Bronchial epithelial cell (primary cell): ENCODE measurements at regions not wholly inside any gene's neighbourhood (a gene's known extent, or its start where the extent isn't known, plus 50 kb on each side); places are given as distances from the start of the nearest gene placed in this dataset.

ENCODE experiments used
- DNase-seq: peaks from one replicate; pipeline ENCODE4 v3.0.0-alpha.2; 2010; ENCODE audit warnings: low read depth
- FAIRE-seq: peaks from 2 replicates; lab custom pipeline; 2011; peaks lifted over from hg19 to GRCh38; lab: Jason Lieb, UNC
- H3K27me3 ChIP-seq: 2 replicates; pipeline ENCODE4 v1.5.1; 2011; ENCODE audit warnings: low read length; ENCODE audit not compliant: control insufficient read depth, insufficient read depth
- H3K36me3 ChIP-seq: 2 replicates; pipeline ENCODE4 v1.5.1; 2011; ENCODE audit warnings: low read length; ENCODE audit not compliant: control insufficient read depth, insufficient read depth
- H3K4me3 ChIP-seq: 2 replicates; pipeline ENCODE4 v1.5.1; 2011; ENCODE audit warnings: mild to moderate bottlenecking, low read depth, low read length, control low read depth
- TF ChIP-seq, protein P1 (sequence below): IDR thresholded peaks from 2 replicates; pipeline ENCODE4 v1.5.1; 2011; ENCODE audit warnings: mild to moderate bottlenecking, moderate library complexity, low read length, control low read depth, inconsistent platforms; ENCODE audit not compliant: insufficient read depth, severe bottlenecking

- DNase-seq (no peak), FAIRE-seq (no peak)
- TF ChIP-seq, protein P1, sequence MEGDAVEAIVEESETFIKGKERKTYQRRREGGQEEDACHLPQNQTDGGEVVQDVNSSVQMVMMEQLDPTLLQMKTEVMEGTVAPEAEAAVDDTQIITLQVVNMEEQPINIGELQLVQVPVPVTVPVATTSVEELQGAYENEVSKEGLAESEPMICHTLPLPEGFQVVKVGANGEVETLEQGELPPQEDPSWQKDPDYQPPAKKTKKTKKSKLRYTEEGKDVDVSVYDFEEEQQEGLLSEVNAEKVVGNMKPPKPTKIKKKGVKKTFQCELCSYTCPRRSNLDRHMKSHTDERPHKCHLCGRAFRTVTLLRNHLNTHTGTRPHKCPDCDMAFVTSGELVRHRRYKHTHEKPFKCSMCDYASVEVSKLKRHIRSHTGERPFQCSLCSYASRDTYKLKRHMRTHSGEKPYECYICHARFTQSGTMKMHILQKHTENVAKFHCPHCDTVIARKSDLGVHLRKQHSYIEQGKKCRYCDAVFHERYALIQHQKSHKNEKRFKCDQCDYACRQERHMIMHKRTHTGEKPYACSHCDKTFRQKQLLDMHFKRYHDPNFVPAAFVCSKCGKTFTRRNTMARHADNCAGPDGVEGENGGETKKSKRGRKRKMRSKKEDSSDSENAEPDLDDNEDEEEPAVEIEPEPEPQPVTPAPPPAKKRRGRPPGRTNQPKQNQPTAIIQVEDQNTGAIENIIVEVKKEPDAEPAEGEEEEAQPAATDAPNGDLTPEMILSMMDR = no peak
- H3K36me3 ChIP-seq = no peaks in the 10 kb centered on the region
- H3K4me3 ChIP-seq = no peak overlapping the region
- no peaks in the 10 kb centered on the region for H3K27me3 ChIP-seq
Observed at GRCh38 chr13:97124206-97124605, 97.9 kb upstream of the MBNL2 start.

GRCh38 chr13:97124915-97125809 is 97.0 kb upstream of the MBNL2 start:
- H3K4me3 ChIP-seq = no peak overlapping the region

DNA sequence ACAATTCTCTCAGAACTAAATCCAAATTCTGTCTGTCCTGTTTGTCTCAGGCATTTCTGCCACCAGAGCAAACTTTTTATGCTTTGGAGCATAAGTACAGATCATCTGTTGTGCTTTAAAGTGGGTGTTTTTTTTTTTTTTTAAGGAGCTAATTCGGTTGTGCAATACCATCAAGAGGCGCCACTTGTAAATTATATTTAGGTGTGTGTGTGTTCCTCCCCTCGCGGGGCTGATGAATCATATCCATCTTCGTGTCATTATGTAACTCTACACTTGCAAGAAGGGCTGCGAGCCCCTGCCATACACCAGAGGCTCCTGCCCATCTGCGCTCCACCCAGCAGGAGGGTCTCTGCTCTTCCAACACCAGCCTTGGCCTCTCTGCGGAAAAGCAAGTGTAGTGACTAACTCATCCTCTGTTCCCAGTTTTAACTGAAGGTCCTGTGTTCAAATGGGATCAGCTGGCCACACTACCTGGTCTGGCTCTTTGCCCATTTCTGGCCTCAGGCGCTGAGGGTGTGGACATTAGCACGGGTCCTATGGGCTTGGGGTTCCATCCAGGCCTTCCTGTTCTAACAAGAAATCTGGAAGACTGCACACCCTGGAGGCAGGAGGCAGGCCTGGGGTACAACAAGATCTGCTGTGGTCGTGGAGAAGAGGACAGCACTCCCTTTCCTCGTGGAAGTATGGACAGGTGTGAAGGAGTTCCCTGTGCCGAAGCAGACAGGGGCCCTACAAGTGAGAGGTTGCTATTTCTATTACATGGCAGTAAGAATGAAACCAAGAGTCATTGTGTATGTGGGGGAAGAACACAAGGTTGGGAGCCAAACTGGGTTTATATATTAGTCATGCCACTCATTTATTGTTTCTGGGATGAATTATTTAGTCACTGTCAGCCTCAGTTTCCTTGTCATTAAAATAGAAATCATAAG is 96.1 kb upstream of the MBNL2 start:
- H3K36me3 ChIP-seq = no peaks in the 10 kb centered on the region
- no peaks in the 10 kb centered on the region for H3K27me3 ChIP-seq
- DNase-seq (peak; percentile 91), FAIRE-seq (no peak)
- H3K4me3 ChIP-seq = no peak overlapping the region
- TF ChIP-seq, protein P1 = no peak

More at GRCh38 chr13:97124915-97125809, 97.0 kb upstream of the MBNL2 start:
- no peaks in the 10 kb centered on the region for H3K36me3 ChIP-seq
- TF ChIP-seq, protein P1 = no peak
- no peaks in the 10 kb centered on the region for H3K27me3 ChIP-seq
- no peak for FAIRE-seq
- DNase-seq = peak; percentile 85

DNA sequence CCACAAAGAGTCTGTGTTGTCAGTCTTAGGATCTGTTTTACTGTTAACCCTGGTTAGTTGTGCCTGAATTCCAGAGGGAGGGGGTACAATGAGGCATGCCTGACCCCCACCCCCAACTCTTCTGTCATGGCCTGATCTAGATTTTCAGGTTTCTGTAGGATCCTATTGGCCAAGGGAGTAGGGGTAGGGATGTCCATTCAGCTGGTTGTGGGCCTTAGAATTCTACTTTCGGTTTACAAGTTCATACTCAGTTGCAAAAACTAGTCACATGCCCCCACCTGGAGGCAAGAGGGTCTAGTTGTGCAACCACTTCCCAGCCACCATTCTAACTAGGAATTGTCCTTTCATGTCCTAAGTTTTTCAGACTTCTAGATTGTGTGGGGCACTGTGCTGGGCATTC is 94.3 kb upstream of the MBNL2 start:
- H3K27me3 ChIP-seq = no peaks in the 10 kb centered on the region
- no peaks in the 10 kb centered on the region for H3K36me3 ChIP-seq
- DNase-seq (no peak), FAIRE-seq (no peak)
- TF ChIP-seq, protein P1 = no peak
- no peak overlapping the region for H3K4me3 ChIP-seq

DNA sequence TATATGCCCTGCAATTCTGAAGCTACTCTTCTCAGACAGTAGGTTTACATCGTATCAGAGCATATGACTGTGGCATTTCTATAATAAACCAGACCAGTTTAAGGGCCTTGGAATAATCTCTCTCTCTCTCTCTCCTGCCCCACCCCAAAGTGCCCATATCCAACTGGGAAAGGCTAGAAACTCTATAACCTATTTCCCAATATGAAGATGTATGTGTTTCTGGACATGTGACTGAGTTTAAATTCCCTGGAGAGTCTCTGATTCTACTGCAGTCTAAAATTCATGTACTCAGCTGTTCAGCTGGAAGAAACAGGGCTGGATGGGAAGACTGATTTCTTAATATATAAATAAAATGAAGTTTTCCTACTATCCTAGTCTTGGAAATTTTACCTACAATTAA is 91.9 kb upstream of the MBNL2 start:
- FAIRE-seq (no peak), DNase-seq (no peak)
- TF ChIP-seq, protein P1 = no peak
- Histone ChIP-seq H3K36me3 (no peaks in the 10 kb centered on the region), H3K27me3 (no peaks in the 10 kb centered on the region), H3K4me3 (no peak overlapping the region)
